NCI-H2029 treated with DMSO at 0.1 percent for 48 hours (cell line): ENCODE measurements at regions not wholly inside any gene's neighbourhood (a gene's known extent, or its start where the extent isn't known, plus 50 kb on each side); places are given as distances from the start of the nearest gene placed in this dataset.

Experiments
- DNase-seq: peaks from one replicate; lab custom pipeline; 2025; lab: John Stamatoyannopoulos, UW

GRCh38 chr1:239603530-239603929 is 217.2 kb downstream of the CHRM3 start:
- no peak for DNase-seq

- no peak for DNase-seq
These were observed 220.6 kb downstream of the CHRM3 start for GRCh38 chr1:239606850-239607400.

GRCh38 chr1:239608469-239608868 is 222.1 kb downstream of the CHRM3 start:
- no peak for DNase-seq

GRCh38 chr1:239612379-239612778 is 226.0 kb downstream of the CHRM3 start:
- no peak for DNase-seq

GRCh38 chr1:239616673-239617072 is 230.3 kb downstream of the CHRM3 start:
- DNase-seq, result no peak

GRCh38 chr1:239617259-239617658 is 230.9 kb downstream of the CHRM3 start:
- no peak for DNase-seq

- no peak for DNase-seq
These were observed 231.4 kb downstream of the CHRM3 start for GRCh38 chr1:239617731-239618130.

GRCh38 chr1:239619190-239619589 is 232.8 kb downstream of the CHRM3 start:
- DNase-seq, result no peak

- no peak for DNase-seq
These were observed 244.4 kb downstream of the CHRM3 start for GRCh38 chr1:239630767-239631166.

GRCh38 chr1:239633432-239633831 is 247.1 kb downstream of the CHRM3 start:
- no peak for DNase-seq

GRCh38 chr1:239635276-239635675 is 248.9 kb downstream of the CHRM3 start:
- DNase-seq, result no peak

- no peak for DNase-seq
These were observed 250.0 kb downstream of the CHRM3 start for GRCh38 chr1:239636347-239636746.

- DNase-seq, result no peak
These were observed 258.2 kb downstream of the CHRM3 start for GRCh38 chr1:239644604-239645003.

- DNase-seq, result no peak
These were observed 260.7 kb downstream of the CHRM3 start for GRCh38 chr1:239647045-239647444.

GRCh38 chr1:239647964-239648632 is 261.7 kb downstream of the CHRM3 start:
- no peak for DNase-seq

- no peak for DNase-seq
These were observed 268.7 kb downstream of the CHRM3 start for GRCh38 chr1:239655023-239655422.

- no peak for DNase-seq
These were observed 270.9 kb downstream of the CHRM3 start for GRCh38 chr1:239657291-239657690.

GRCh38 chr1:239662950-239663349 is 276.6 kb downstream of the CHRM3 start:
- DNase-seq, result no peak

GRCh38 chr1:239672256-239672655 is 285.9 kb downstream of the CHRM3 start:
- DNase-seq, result no peak

GRCh38 chr1:239675735-239676134 is 289.4 kb downstream of the CHRM3 start:
- no peak for DNase-seq

GRCh38 chr1:239676522-239677273 is 290.3 kb downstream of the CHRM3 start:
- no peak for DNase-seq

GRCh38 chr1:239677362-239677761 is 291.0 kb downstream of the CHRM3 start:
- no peak for DNase-seq

GRCh38 chr1:239678181-239678580 is 291.8 kb downstream of the CHRM3 start:
- DNase-seq, result no peak
